ENCODE measurements at regions not wholly inside any gene's neighbourhood (a gene's known extent, or its start where the extent isn't known, plus 50 kb on each side); places are given as distances from the start of the nearest gene placed in this dataset.

- no peak for TF ChIP-seq CTCF (conservative IDR thresholded peaks at IDR 0.05; ENCODE audit: low read length)
- no peak for TF ChIP-seq EZH2phosphoT487 (IDR thresholded peaks at IDR 0.05; ENCODE audit: borderline replicate concordance)
Measured at GRCh38 chr20:6966721-6967120, 199.2 kb downstream of the BMP2 start.
